ENCODE measurements at regions not wholly inside any gene's neighbourhood (a gene's known extent, or its start where the extent isn't known, plus 50 kb on each side); places are given as distances from the start of the nearest gene placed in this dataset.
"Not testable (repeated sequence)": the region's sequence is repeated elsewhere in the genome, so short reads cannot be mapped to it uniquely, and the experiment has no call there.

GRCh38 chr11:12603143-12604088 is 70.8 kb upstream of the TEAD1 start:
- Mint-ChIP-seq H3K4me1 (ENCODE audit: low read depth) (peaks cover 10% of the 10 kb centered on the region), H3K4me3 (ENCODE audit: low read depth) (no peak overlapping the region), H3K27ac (no peak overlapping the region), H3K9me3 (ENCODE audit: low read depth) (no peaks in the 10 kb centered on the region), H3K36me3 (ENCODE audit: insufficient read depth) (no peaks in the 10 kb centered on the region), H3K27me3 (no peaks in the 10 kb centered on the region)
- no peak for DNase-seq (ENCODE audit: low spot score, unreplicated experiment)
- no peak for TF ChIP-seq CTCF (IDR thresholded peaks at IDR 0.05; ENCODE audit: unreplicated experiment)

- Mint-ChIP-seq H3K27ac (no peak overlapping the region), H3K9me3 (ENCODE audit: low read depth) (no peaks in the 10 kb centered on the region), H3K4me1 (ENCODE audit: low read depth) (peaks cover 10% of the 10 kb centered on the region), H3K36me3 (ENCODE audit: insufficient read depth) (no peaks in the 10 kb centered on the region), H3K27me3 (no peaks in the 10 kb centered on the region), H3K4me3 (ENCODE audit: low read depth) (no peak overlapping the region)
- no peak for DNase-seq (ENCODE audit: low spot score, unreplicated experiment)
- TF ChIP-seq CTCF (IDR thresholded peaks at IDR 0.05; ENCODE audit: unreplicated experiment): no peak
Measured at GRCh38 chr11:12604557-12605153, 69.6 kb upstream of the TEAD1 start.

GRCh38 chr11:12606597-12606996 is 67.6 kb upstream of the TEAD1 start:
- no peak overlapping the region for H3K4me3 Mint-ChIP-seq (ENCODE audit: low read depth)
- no peak for DNase-seq (ENCODE audit: low spot score, unreplicated experiment)
- H3K4me1 Mint-ChIP-seq (ENCODE audit: low read depth): peaks cover 3% of the 10 kb centered on the region
- TF ChIP-seq CTCF (IDR thresholded peaks at IDR 0.05; ENCODE audit: unreplicated experiment): no peak
- H3K36me3 Mint-ChIP-seq (ENCODE audit: insufficient read depth): no peaks in the 10 kb centered on the region
- H3K27me3 Mint-ChIP-seq: no peaks in the 10 kb centered on the region
- H3K9me3 Mint-ChIP-seq (ENCODE audit: low read depth): peaks cover 1% of the 10 kb centered on the region
- no peak overlapping the region for H3K27ac Mint-ChIP-seq

- DNase-seq (ENCODE audit: low spot score, unreplicated experiment); H3K27ac Mint-ChIP-seq; H3K4me3 Mint-ChIP-seq (ENCODE audit: low read depth); H3K4me1 Mint-ChIP-seq (ENCODE audit: low read depth); H3K36me3 Mint-ChIP-seq (ENCODE audit: insufficient read depth); H3K27me3 Mint-ChIP-seq: not testable (repeated sequence)
- H3K9me3 Mint-ChIP-seq (ENCODE audit: low read depth): peaks cover 18% of the 10 kb centered on the region
Measured at GRCh38 chr11:12608678-12609077, 65.5 kb upstream of the TEAD1 start.

GRCh38 chr11:12611352-12611751 is 62.9 kb upstream of the TEAD1 start:
- TF ChIP-seq CTCF (IDR thresholded peaks at IDR 0.05; ENCODE audit: unreplicated experiment): no peak
- H3K9me3 Mint-ChIP-seq (ENCODE audit: low read depth): peaks cover 35% of the 10 kb centered on the region
- no peak overlapping the region for H3K4me3 Mint-ChIP-seq (ENCODE audit: low read depth)
- no peak overlapping the region for H3K27ac Mint-ChIP-seq
- H3K36me3 Mint-ChIP-seq (ENCODE audit: insufficient read depth): no peaks in the 10 kb centered on the region
- no peaks in the 10 kb centered on the region for H3K27me3 Mint-ChIP-seq
- no peak for DNase-seq (ENCODE audit: low spot score, unreplicated experiment)
- H3K4me1 Mint-ChIP-seq (ENCODE audit: low read depth): no peaks in the 10 kb centered on the region

Data from progenitor cell of endocrine pancreas (in vitro differentiated cells).